HCT116 (cell line): ENCODE measurements at regions not wholly inside any gene's neighbourhood (a gene's known extent, or its start where the extent isn't known, plus 50 kb on each side); places are given as distances from the start of the nearest gene placed in this dataset.

Experiments
- ATAC-seq: fragments of 200-7000 bp; cut with Tn5 transposase; 2 replicates; pipeline ENCODE4 v1.9.1; 2020; ENCODE audit warnings: mild to moderate bottlenecking, moderate library complexity
- BruUV-seq: library from RNA; stranded (reverse); fragments of 400-500 nt; replicated peaks from 2 replicates; lab custom pipeline; 2021; lab: Mats Ljungman, UMichigan
- CTCF ChIA-PET: fragments of 300-600 bp; sonication (Branson Sonifier 250); formaldehyde crosslinking; loops from one replicate; lab custom pipeline; 2021; ENCODE audit warnings: antibody characterized with exemption; lab: Charles Lee
- POLR2A ChIA-PET: fragments of 300-600, 350-600 bp; sonication (Branson Sonifier 250); formaldehyde crosslinking; loops from one replicate; lab custom pipeline; 2021; ENCODE audit warnings: antibody characterized with exemption; lab: Charles Lee
- RAD21 ChIA-PET, 2 experiments: fragments of 300-600 bp; sonication (Branson Sonifier 250); formaldehyde crosslinking; loops; one replicate each; lab custom pipeline; 2023; ENCODE audit warnings: low total read pairs in 2 of 2; ENCODE audit not compliant: uncharacterized antibody in 2 of 2, unreplicated experiment in 2 of 2, low non-redundant PET in 1 of 2; lab: Charles Lee
- DNase-seq: peaks from one replicate; pipeline ENCODE4 v3.0.0-alpha.2; 2010; ENCODE audit warnings: low read depth, low spot score
- H2AFZ ChIP-seq: fragments of 200-600 bp; shearing (Covaris generic), sonication (generic); 2 replicates; pipeline ENCODE4 v1.6.1; 2017; ENCODE audit warnings: low read depth, mixed run types, mixed read lengths, antibody characterized with exemption, low read length; ENCODE audit not compliant: poor library complexity, severe bottlenecking
- H3K27ac ChIP-seq: 2 replicates; pipeline ENCODE4 v1.5.1; 2012; ENCODE audit warnings: low read depth, low read length
- H3K27me3 ChIP-seq: fragments of 200-600 bp; sonication (generic); 2 replicates; pipeline ENCODE4 v1.6.1; 2016; ENCODE audit warnings: mixed run types, low read length, mixed read lengths; ENCODE audit not compliant: insufficient read depth
- H3K36me3 ChIP-seq, 2 experiments: fragments of 200-500 bp in 1 of 2; fragments of 200-600 bp in 1 of 2; sonication (Bioruptor generic) in 1 of 2; sonication (generic) in 1 of 2; 2 replicates each; pipeline versions ENCODE4 v1.5.1 to v1.6.1; 2014 to 2016; ENCODE audit warnings: low read length in 2 of 2, inconsistent platforms in 1 of 2, mixed read lengths in 1 of 2, mixed run types in 1 of 2; ENCODE audit not compliant: insufficient read depth in 2 of 2, control insufficient read depth in 1 of 2
- H3K4me1 ChIP-seq, 2 experiments: fragments of 200-600 bp in 1 of 2; sonication (generic) in 1 of 2; 2 replicates each; pipeline versions ENCODE4 v1.5.1 to v1.6.1; 2012 to 2017; ENCODE audit warnings: low read length in 2 of 2, inconsistent platforms in 1 of 2, mild to moderate bottlenecking in 1 of 2, mixed read lengths in 1 of 2, mixed run types in 1 of 2, moderate library complexity in 1 of 2; ENCODE audit not compliant: insufficient read depth in 2 of 2, control insufficient read depth in 1 of 2
- H3K4me2 ChIP-seq: fragments of 200-600 bp; sonication (generic); 2 replicates; pipeline ENCODE4 v1.6.1; 2017; ENCODE audit warnings: mixed run types, low read length, mixed read lengths
- H3K4me3 ChIP-seq, 2 experiments: fragments of 200-600 bp in 1 of 2; sonication (generic) in 1 of 2; replicated peaks in 1 of 2; 2 replicates each; pipeline ENCODE4 v1.5.1; 2011 to 2016; ENCODE audit warnings: low read length in 2 of 2, control low read depth in 1 of 2, low read depth in 1 of 2, mild to moderate bottlenecking in 1 of 2, mixed read lengths in 1 of 2, mixed run types in 1 of 2
- H3K79me2 ChIP-seq: fragments of 200-600 bp; sonication (generic); 2 replicates; pipeline ENCODE4 v1.6.1; 2017; ENCODE audit warnings: mild to moderate bottlenecking, mixed run types, low read length, moderate library complexity, mixed read lengths; ENCODE audit not compliant: insufficient read depth
- H3K9ac ChIP-seq: fragments of 200-600 bp; sonication (generic); 2 replicates; pipeline ENCODE4 v1.6.1; 2016; ENCODE audit warnings: low read length, mixed read lengths
- H3K9me2 ChIP-seq: fragments of 200-600 bp; sonication (generic), shearing (Covaris generic); 2 replicates; pipeline ENCODE4 v1.6.1; 2017; ENCODE audit warnings: mixed run types, mild to moderate bottlenecking, moderate library complexity; ENCODE audit not compliant: insufficient read depth
- H3K9me3 ChIP-seq, 2 experiments: fragments of 200-500 bp in 1 of 2; fragments of 200-600 bp in 1 of 2; sonication (Bioruptor generic) in 1 of 2; sonication (generic) in 1 of 2; 2 replicates each; pipeline ENCODE4 v1.6.1; 2014 to 2017; ENCODE audit warnings: low read length in 2 of 2, mixed read lengths in 2 of 2, inconsistent platforms in 1 of 2, low read depth in 1 of 2, mild to moderate bottlenecking in 1 of 2, mixed run types in 1 of 2, moderate library complexity in 1 of 2; ENCODE audit not compliant: control insufficient read depth in 1 of 2, insufficient read depth in 1 of 2
- H4K20me1 ChIP-seq: fragments of 200-600 bp; sonication (generic), shearing (Covaris generic); 2 replicates; pipeline ENCODE4 v1.6.1; 2017; ENCODE audit warnings: mixed run types, mild to moderate bottlenecking, moderate library complexity; ENCODE audit not compliant: insufficient read depth
- ATF3 ChIP-seq: IDR thresholded peaks from 2 replicates; pipeline ENCODE4 v1.6.1; 2012
- CBX3 ChIP-seq: IDR thresholded peaks from 2 replicates; pipeline ENCODE4 v1.6.1; 2012; ENCODE audit warnings: low read depth
- EZH2 ChIP-seq: fragments of 200-600 bp; sonication (generic); IDR thresholded peaks from 2 replicates; pipeline ENCODE4 v1.6.1; 2017; ENCODE audit warnings: antibody characterized with exemption, mixed run types
- FOSL1 ChIP-seq: IDR thresholded peaks from 2 replicates; pipeline ENCODE4 v1.6.1; 2012; ENCODE audit warnings: low read depth
- JUND ChIP-seq: IDR thresholded peaks from 2 replicates; pipeline ENCODE4 v1.6.1; 2012
- POLR2AphosphoS5 ChIP-seq: IDR thresholded peaks from 2 replicates; pipeline ENCODE4 v1.6.1; 2011; ENCODE audit warnings: mild to moderate bottlenecking, low read depth, low read length, moderate library complexity
- RAD21 ChIP-seq: IDR thresholded peaks from 2 replicates; pipeline ENCODE4 v1.6.1; 2012; ENCODE audit warnings: low read depth, mild to moderate bottlenecking
- REST ChIP-seq: IDR thresholded peaks from 2 replicates; pipeline ENCODE4 v1.6.1; 2012; ENCODE audit warnings: low read depth
- SIN3A ChIP-seq: IDR thresholded peaks from 2 replicates; pipeline ENCODE4 v1.6.1; 2012; ENCODE audit warnings: low read depth
- SP1 ChIP-seq: IDR thresholded peaks from 2 replicates; pipeline ENCODE4 v1.6.1; 2012; ENCODE audit warnings: low read depth
- SRF ChIP-seq: IDR thresholded peaks from 2 replicates; pipeline ENCODE4 v1.6.1; 2012; ENCODE audit warnings: low read depth
- TCF7L2 ChIP-seq: IDR thresholded peaks from 2 replicates; pipeline ENCODE4 v1.7.0; 2011; ENCODE audit warnings: borderline replicate concordance, inconsistent platforms; ENCODE audit not compliant: insufficient read depth, insufficient read length; ENCODE audit errors: extremely low read depth
- ZFX ChIP-seq: fragments of 450-650 bp; IDR thresholded peaks from 2 replicates; pipeline ENCODE4 v1.6.1; 2017
- ZNF274 ChIP-seq: fragments of 200-500 bp; sonication (Bioruptor generic); IDR thresholded peaks from 2 replicates; pipeline ENCODE4 v1.6.1; 2014; ENCODE audit warnings: mild to moderate bottlenecking, low read depth, low read length, inconsistent platforms
- intact Hi-C: fragments of 100-400 bp; cut with micrococcal nuclease; formaldehyde crosslinking; loops from 2 replicates; pipeline ENCODE4 v1.10.0; 2022
- TF ChIP-seq, protein P1 (sequence below), 3 experiments: fragments of 200-600 bp in 1 of 3; sonication (generic) in 1 of 3; IDR thresholded peaks in 2 of 3; conservative IDR thresholded peaks in 1 of 3; 2 replicates each; pipeline ENCODE4 v1.5.1; 2012 to 2017; ENCODE audit warnings: low read depth in 2 of 3, low read length in 2 of 3, antibody characterized with exemption in 1 of 3, borderline replicate concordance in 1 of 3, control low read depth in 1 of 3, mild to moderate bottlenecking in 1 of 3, mixed read lengths in 1 of 3, mixed run types in 1 of 3, moderate library complexity in 1 of 3; ENCODE audit not compliant: insufficient read depth in 1 of 3

- TF ChIP-seq ATF3 (no peak), REST (no peak), SP1 (no peak)
These were observed 983.4 kb upstream of the ADGRL3 start (continued) for GRCh38 chr4:60216752-60217151.

DNA sequence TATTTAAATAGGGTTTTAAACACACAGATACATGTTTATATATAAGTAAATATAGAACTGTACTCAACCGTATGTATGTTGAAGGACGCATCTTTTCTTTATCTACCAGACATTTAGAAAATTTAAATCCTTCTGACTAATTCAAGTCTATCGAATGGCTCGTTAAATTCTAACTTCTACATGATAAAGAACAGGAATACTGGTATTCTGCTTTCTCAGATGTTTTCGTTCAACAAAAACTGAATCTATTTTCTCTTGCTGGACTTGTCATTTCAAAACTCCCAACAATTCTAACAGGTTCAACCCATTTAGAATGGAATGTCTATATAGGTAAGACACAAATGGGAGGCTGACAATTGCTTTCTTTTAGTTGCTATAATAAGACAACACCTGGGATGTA is 978.3 kb upstream of the ADGRL3 start:
- Histone ChIP-seq H4K20me1 (no peaks in the 10 kb centered on the region), H3K9me3 (peaks cover 0 to 22% of the 10 kb centered on the region in 2 experiments; a peak in 2 of 4 replicates), H3K4me2 (no peak overlapping the region), H3K79me2 (no peaks in the 10 kb centered on the region), H3K4me1 (no peaks in the 10 kb centered on the region), H2AFZ (no peak overlapping the region), H3K9me2 (no peaks in the 10 kb centered on the region), H3K27me3 (no peaks in the 10 kb centered on the region), H3K9ac (no peak overlapping the region), H3K27ac (no peak overlapping the region), H3K4me3 (no peak overlapping the region), H3K36me3 (no peaks in the 10 kb centered on the region)
- BruUV-seq = no TSS peak
- DNase-seq = no peak
- RAD21 ChIA-PET = no interaction called here
- intact Hi-C loops = no loop called here
- CTCF ChIA-PET = no interaction called here
- no peak for ATAC-seq
- POLR2A ChIA-PET = no interaction called here
- TF ChIP-seq, protein P1, sequence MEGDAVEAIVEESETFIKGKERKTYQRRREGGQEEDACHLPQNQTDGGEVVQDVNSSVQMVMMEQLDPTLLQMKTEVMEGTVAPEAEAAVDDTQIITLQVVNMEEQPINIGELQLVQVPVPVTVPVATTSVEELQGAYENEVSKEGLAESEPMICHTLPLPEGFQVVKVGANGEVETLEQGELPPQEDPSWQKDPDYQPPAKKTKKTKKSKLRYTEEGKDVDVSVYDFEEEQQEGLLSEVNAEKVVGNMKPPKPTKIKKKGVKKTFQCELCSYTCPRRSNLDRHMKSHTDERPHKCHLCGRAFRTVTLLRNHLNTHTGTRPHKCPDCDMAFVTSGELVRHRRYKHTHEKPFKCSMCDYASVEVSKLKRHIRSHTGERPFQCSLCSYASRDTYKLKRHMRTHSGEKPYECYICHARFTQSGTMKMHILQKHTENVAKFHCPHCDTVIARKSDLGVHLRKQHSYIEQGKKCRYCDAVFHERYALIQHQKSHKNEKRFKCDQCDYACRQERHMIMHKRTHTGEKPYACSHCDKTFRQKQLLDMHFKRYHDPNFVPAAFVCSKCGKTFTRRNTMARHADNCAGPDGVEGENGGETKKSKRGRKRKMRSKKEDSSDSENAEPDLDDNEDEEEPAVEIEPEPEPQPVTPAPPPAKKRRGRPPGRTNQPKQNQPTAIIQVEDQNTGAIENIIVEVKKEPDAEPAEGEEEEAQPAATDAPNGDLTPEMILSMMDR (IDR thresholded peaks at IDR 0.05 in 2 of 3, conservative IDR thresholded peaks at IDR 0.05 in 1 of 3; ENCODE audit: borderline replicate concordance in 1 of 3, insufficient read depth in 1 of 3, low read depth in 2 of 3, low read length in 2 of 3) = no peak
- TF ChIP-seq CBX3 (no peak), POLR2AphosphoS5 (no peak), REST (no peak), SIN3A (no peak), JUND (no peak), ZNF274 (no peak), EZH2 (no peak), RAD21 (no peak), TCF7L2 (no peak), SP1 (no peak), SRF (no peak), ATF3 (no peak), ZFX (no peak), FOSL1 (no peak)
